ENCODE measurements at regions not wholly inside any gene's neighbourhood (a gene's known extent, or its start where the extent isn't known, plus 50 kb on each side); places are given as distances from the start of the nearest gene placed in this dataset.

DNA sequence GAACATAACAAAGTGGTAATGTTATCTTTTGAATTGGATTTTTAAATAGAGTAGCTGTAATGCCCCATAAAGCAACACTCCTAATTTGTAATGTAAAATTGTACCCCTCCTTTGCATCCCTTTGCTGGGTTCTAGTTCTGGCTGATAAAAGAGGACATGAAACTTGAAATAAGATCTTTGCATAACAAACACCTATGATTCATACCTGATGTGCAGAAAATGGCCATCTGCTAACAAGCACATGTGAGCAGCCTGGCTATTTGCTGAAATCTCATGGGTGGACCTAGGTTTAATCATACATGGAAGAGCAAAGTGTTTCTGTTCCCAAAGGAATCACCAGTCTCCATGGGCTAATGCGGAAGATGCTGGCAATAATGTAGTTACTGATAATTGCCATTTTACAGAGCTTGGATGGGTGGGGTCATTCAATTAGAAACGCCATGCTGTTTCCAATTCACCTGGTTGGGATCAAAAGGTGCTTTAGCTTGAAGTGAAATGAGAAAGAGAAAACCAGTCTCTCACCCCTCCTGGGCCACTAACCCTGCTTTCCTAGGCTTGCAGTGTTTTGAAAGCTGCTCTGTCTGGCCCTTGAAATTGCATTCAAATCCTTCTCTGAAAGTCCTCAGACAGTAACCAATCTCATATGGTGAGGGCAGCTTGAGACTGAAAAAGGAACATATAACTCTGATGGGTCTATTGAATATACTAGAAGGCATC lies 585.1 kb downstream of the TLE4 start:
- no peak for TF ChIP-seq CEBPG (CRISPR knock-in tag; IDR thresholded peaks at IDR 0.05)
- no peak for TF ChIP-seq CEBPG (tag; conservative IDR thresholded peaks at IDR 0.05 in 1 of 2, IDR thresholded peaks at IDR 0.05 in 1 of 2)
- no peak for TF ChIP-seq POLR2AphosphoS5 (IDR thresholded peaks at IDR 0.05; ENCODE audit: control insufficient read depth, insufficient read depth, low read depth, low read length)
- TF ChIP-seq, protein P1, sequence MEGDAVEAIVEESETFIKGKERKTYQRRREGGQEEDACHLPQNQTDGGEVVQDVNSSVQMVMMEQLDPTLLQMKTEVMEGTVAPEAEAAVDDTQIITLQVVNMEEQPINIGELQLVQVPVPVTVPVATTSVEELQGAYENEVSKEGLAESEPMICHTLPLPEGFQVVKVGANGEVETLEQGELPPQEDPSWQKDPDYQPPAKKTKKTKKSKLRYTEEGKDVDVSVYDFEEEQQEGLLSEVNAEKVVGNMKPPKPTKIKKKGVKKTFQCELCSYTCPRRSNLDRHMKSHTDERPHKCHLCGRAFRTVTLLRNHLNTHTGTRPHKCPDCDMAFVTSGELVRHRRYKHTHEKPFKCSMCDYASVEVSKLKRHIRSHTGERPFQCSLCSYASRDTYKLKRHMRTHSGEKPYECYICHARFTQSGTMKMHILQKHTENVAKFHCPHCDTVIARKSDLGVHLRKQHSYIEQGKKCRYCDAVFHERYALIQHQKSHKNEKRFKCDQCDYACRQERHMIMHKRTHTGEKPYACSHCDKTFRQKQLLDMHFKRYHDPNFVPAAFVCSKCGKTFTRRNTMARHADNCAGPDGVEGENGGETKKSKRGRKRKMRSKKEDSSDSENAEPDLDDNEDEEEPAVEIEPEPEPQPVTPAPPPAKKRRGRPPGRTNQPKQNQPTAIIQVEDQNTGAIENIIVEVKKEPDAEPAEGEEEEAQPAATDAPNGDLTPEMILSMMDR (IDR thresholded peaks at IDR 0.05 in 2 of 3, conservative IDR thresholded peaks at IDR 0.05 in 1 of 3; ENCODE audit: insufficient read depth in 2 of 3, low read depth in 1 of 3, low read length in 3 of 3), result no peak
- TF ChIP-seq SPI1 (IDR thresholded peaks at IDR 0.05; ENCODE audit: borderline replicate concordance, low read depth, low read length), result no peak
- no peak for TF ChIP-seq PHF8 (IDR thresholded peaks at IDR 0.05; ENCODE audit: borderline replicate concordance, low read length)
- TF ChIP-seq FOXJ2 (tag; IDR thresholded peaks at IDR 0.05), result no peak
- TF ChIP-seq CBX8 (IDR thresholded peaks at IDR 0.05; ENCODE audit: borderline replicate concordance, extremely low read depth, low read depth, low read length, poor library complexity, severe bottlenecking), result no peak
- no peak for TF ChIP-seq EZH2 (IDR thresholded peaks at IDR 0.05; ENCODE audit: borderline replicate concordance, low read depth, low read length)
- no peak for TF ChIP-seq ZFX (CRISPR knock-in tag; IDR thresholded peaks at IDR 0.05)
